ENCODE measurements at regions not wholly inside any gene's neighbourhood (a gene's known extent, or its start where the extent isn't known, plus 50 kb on each side); places are given as distances from the start of the nearest gene placed in this dataset.
"Not testable (repeated sequence)": the region's sequence is repeated elsewhere in the genome, so short reads cannot be mapped to it uniquely, and the experiment has no call there.

- no peak for DNase-seq (ENCODE audit: low spot score)
Observed at GRCh38 chr1:30562559-30562958, 160.8 kb downstream of the MATN1 start.

GRCh38 chr1:30551603-30552002 is 171.8 kb downstream of the MATN1 start:
- no peak for DNase-seq (ENCODE audit: low spot score)

- DNase-seq (ENCODE audit: low spot score): no peak
Observed at GRCh38 chr1:30550365-30551220, 172.8 kb downstream of the MATN1 start.

GRCh38 chr1:30549872-30550271 is 173.5 kb downstream of the MATN1 start:
- not testable (repeated sequence) for DNase-seq (ENCODE audit: low spot score)

- no peak for DNase-seq (ENCODE audit: low spot score)
Observed at GRCh38 chr1:30548294-30548693, 175.1 kb downstream of the MATN1 start.

GRCh38 chr1:30547326-30547725 is 176.1 kb downstream of the MATN1 start:
- DNase-seq (ENCODE audit: low spot score): not testable (repeated sequence)

- DNase-seq (ENCODE audit: low spot score): no peak
Observed at GRCh38 chr1:30545365-30545764, 178.0 kb downstream of the MATN1 start.

GRCh38 chr1:30541721-30542485 is 181.5 kb downstream of the MATN1 start:
- DNase-seq (ENCODE audit: low spot score): no peak

GRCh38 chr1:30540611-30541192 is 182.7 kb downstream of the MATN1 start:
- DNase-seq (ENCODE audit: low spot score): no peak

GRCh38 chr1:30539884-30540283 is 183.5 kb downstream of the MATN1 start:
- DNase-seq (ENCODE audit: low spot score): no peak

GRCh38 chr1:30538993-30539867 is 184.2 kb downstream of the MATN1 start:
- no peak for DNase-seq (ENCODE audit: low spot score)

GRCh38 chr1:30538226-30538992 is 185.0 kb downstream of the MATN1 start:
- no peak for DNase-seq (ENCODE audit: low spot score)

- DNase-seq (ENCODE audit: low spot score): no peak
Observed at GRCh38 chr1:30537279-30537678, 186.1 kb downstream of the MATN1 start.

- DNase-seq (ENCODE audit: low spot score): no peak
Observed at GRCh38 chr1:30536530-30536929, 186.9 kb downstream of the MATN1 start.

- DNase-seq (ENCODE audit: low spot score): no peak
Observed at GRCh38 chr1:30535595-30536325, 187.6 kb downstream of the MATN1 start.

GRCh38 chr1:30534551-30534940 is 188.8 kb downstream of the MATN1 start:
- DNase-seq (ENCODE audit: low spot score): no peak

GRCh38 chr1:30533796-30534550 is 189.4 kb downstream of the MATN1 start:
- DNase-seq (ENCODE audit: low spot score): no peak

GRCh38 chr1:30533141-30533540 is 190.2 kb downstream of the MATN1 start:
- no peak for DNase-seq (ENCODE audit: low spot score)

GRCh38 chr1:30532621-30533020 is 190.8 kb downstream of the MATN1 start:
- DNase-seq (ENCODE audit: low spot score): no peak
